ENCODE measurements at regions not wholly inside any gene's neighbourhood (a gene's known extent, or its start where the extent isn't known, plus 50 kb on each side); places are given as distances from the start of the nearest gene placed in this dataset.
"Not testable (repeated sequence)": the region's sequence is repeated elsewhere in the genome, so short reads cannot be mapped to it uniquely, and the experiment has no call there.

DNA sequence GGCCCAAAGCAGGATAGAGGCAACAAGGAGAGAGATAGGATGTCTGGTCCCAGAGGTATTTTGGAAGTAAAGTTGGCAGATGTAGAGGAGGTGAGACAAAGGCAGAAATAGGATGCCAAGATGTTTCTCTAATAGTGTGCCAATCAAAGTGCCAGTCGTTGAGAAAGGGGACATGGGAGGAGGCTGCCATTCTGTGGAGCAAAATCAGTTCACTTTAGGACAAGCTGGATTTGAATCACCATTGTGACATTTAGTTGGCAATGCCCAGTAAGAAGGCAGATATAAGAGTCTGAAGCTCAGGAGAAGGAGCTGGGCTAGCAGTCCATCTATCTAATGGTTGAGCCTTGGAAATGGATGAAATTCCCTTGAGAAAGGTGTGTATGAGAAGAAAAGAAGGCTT, 53.8 kb downstream of the ADRB2 start:
- TF ChIP-seq, protein P1, sequence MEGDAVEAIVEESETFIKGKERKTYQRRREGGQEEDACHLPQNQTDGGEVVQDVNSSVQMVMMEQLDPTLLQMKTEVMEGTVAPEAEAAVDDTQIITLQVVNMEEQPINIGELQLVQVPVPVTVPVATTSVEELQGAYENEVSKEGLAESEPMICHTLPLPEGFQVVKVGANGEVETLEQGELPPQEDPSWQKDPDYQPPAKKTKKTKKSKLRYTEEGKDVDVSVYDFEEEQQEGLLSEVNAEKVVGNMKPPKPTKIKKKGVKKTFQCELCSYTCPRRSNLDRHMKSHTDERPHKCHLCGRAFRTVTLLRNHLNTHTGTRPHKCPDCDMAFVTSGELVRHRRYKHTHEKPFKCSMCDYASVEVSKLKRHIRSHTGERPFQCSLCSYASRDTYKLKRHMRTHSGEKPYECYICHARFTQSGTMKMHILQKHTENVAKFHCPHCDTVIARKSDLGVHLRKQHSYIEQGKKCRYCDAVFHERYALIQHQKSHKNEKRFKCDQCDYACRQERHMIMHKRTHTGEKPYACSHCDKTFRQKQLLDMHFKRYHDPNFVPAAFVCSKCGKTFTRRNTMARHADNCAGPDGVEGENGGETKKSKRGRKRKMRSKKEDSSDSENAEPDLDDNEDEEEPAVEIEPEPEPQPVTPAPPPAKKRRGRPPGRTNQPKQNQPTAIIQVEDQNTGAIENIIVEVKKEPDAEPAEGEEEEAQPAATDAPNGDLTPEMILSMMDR (IDR thresholded peaks at IDR 0.05; ENCODE audit: extremely low read depth, insufficient read depth, missing control alignments): no peak
- in situ Hi-C loops (cut with MboI; ENCODE audit: low pct_unique_long_range_greater_than_20kb, low sequenced_read_pairs, unreplicated experiment): no loop called here

DNA sequence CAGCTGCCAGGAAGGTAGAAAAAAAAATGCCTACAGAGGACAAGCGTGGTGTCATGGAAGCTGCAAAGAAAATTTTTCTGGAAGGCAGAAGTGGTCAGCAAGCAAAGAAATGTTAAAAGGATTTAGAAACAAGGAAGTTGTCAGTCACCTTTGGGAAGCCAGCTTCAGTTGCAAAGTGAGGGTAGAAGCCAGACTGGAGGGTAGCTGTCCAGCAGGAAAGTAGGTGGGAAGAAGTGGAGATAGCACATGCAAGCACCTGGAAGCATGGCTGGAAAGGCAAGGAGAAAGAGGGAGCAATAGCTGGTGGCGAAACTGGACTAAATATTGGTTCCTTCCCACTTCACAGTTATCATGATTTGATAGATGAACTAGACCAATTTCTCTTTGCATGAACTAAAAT, 54.3 kb downstream of the ADRB2 start:
- in situ Hi-C loops (cut with MboI; ENCODE audit: low pct_unique_long_range_greater_than_20kb, low sequenced_read_pairs, unreplicated experiment): no loop called here
- DNase-seq (ENCODE audit: low spot score): no peak

More for the DNA sequence above, 53.8 kb downstream of the ADRB2 start:
- no peak for DNase-seq (ENCODE audit: low spot score)

DNA sequence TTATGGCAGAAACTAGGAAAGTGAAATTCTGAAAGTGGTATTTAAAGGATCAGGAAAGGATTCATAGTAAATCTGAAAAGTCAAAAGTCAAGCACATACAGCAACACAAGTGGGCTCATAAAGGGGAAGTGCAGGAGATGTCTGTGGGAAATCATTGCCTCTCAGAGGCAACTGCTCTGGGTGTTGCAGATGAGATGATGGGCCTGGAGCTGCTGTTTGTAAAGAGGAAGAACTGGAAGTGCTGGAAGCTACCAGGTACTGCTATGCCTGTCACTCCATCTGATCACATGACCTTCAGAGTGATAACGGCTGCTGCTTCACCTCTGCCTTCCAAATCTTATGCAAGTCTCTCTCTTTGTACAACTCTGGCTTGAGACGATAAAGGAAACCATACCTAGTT, 55.9 kb downstream of the ADRB2 start:
- TF ChIP-seq, protein P1 (IDR thresholded peaks at IDR 0.05; ENCODE audit: extremely low read depth, insufficient read depth, missing control alignments): no peak
- in situ Hi-C loops (cut with MboI; ENCODE audit: low pct_unique_long_range_greater_than_20kb, low sequenced_read_pairs, unreplicated experiment): no loop called here
- DNase-seq (ENCODE audit: low spot score): no peak

More for the DNA sequence above, 54.3 kb downstream of the ADRB2 start:
- TF ChIP-seq, protein P1 (IDR thresholded peaks at IDR 0.05; ENCODE audit: extremely low read depth, insufficient read depth, missing control alignments): no peak

DNA sequence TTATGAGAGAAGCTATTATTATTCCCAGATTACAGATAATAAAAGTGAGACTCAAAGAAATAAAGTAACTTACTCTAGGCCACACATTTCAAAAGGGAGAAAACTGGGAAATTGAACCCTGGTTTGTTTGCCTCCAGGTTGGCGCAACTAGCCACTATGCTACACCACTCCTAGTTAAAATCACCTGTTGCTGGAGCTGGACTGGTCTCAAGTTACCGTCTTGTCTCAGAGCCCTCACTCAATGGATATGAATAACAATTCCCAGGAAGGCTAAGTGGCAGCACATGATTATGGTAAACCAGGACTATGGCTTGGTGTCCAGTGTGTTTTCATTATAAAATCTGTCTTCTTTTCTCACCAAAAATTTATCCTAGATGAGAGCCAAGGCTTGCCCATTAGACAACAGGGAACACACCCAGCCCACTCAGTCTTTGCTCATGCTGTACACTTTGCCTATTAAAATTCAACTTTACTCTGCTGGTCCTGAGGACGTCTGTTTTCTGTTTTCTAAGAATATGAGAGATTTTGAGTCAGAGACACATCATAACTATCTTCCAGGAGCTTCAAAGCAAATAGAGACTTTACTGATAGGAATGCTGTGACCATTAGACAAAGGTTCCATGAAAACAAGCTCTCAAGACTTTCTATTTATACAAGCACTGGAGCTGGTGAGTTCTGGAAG, 58.1 kb downstream of the ADRB2 start:
- no peak for DNase-seq (ENCODE audit: low spot score)
- TF ChIP-seq, protein P1 (IDR thresholded peaks at IDR 0.05; ENCODE audit: extremely low read depth, insufficient read depth, missing control alignments): no peak
- in situ Hi-C loops (cut with MboI; ENCODE audit: low pct_unique_long_range_greater_than_20kb, low sequenced_read_pairs, unreplicated experiment): no loop called here

DNA sequence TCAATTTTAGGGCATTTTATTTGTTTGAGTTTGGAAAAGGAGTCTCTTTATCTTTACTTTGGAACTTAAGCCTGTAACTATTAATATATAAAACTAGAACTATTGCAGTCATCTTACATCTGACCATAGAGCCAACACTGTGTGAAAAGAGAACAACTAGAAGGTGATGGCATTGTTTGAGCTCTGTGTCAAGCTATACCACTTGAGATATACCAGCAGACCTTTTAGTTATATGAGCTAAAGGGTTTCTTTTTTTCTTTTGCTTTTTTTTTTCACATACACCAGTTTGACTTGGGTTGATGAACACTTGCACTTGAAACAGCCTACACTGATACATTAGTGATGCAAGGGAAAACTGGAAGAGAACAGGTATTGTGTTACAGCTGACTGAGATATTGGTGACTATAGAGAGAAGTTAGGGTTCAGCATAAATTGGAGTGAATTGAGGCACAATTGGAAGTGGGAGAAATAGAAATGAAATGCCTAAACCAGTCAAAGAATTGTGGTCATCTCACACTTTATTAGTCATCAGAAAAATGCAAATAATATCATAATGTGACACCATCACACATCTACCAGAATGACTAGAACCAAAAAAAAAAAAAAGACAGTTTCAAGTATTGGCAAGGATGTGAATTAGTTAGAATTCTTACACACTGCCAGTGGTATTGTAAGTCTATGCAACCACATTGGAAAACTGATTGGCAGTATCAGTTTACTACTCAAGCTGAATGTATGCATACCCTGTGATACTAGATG, 60.9 kb downstream of the ADRB2 start:
- TF ChIP-seq, protein P1 (IDR thresholded peaks at IDR 0.05; ENCODE audit: extremely low read depth, insufficient read depth, missing control alignments): no peak
- in situ Hi-C loops (cut with MboI; ENCODE audit: low pct_unique_long_range_greater_than_20kb, low sequenced_read_pairs, unreplicated experiment): no loop called here
- no peak for DNase-seq (ENCODE audit: low spot score)

DNA sequence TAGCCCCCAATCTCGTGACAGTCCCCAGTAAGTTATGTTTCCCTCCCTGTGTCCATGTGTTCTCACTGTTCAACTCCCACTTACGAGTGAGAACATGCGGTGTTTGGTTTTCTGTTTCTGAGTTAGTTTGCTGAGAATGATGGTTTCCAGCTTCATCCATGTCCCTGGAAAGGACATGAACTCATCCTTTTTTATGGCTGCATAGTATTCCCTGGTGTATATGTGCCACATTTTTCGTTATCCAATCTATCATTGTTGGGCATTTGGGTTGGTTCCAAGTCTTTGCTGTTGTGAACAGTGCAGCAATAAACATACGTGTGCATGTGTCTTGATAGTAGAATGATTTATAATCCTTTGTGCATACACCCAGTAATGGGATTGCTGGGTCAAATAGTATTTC, 63.5 kb downstream of the ADRB2 start:
- in situ Hi-C loops (cut with MboI; ENCODE audit: low pct_unique_long_range_greater_than_20kb, low sequenced_read_pairs, unreplicated experiment); DNase-seq (ENCODE audit: low spot score): not testable (repeated sequence)

DNA sequence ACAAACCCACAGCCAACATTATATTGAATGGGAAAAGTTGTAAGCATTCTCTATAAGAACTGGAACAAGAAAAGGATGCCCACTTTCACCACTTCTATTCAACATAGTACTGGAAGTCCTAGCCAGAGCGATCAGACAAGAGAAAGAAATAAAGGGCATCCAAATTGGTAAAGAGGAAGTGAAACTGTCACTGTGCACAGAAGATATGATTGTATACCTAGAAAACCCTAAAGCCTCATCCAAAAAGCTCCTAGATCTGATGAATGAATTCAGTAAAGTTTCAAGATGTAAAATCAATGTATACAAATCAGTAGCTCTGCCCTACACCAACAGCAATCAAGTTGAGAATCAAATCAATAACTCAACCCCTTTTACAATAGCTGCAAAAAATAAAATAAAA, 69.0 kb downstream of the ADRB2 start:
- DNase-seq (ENCODE audit: low spot score); in situ Hi-C loops (cut with MboI; ENCODE audit: low pct_unique_long_range_greater_than_20kb, low sequenced_read_pairs, unreplicated experiment): not testable (repeated sequence)
